HG02798 (cell line): ENCODE measurements at regions not wholly inside any gene's neighbourhood (a gene's known extent, or its start where the extent isn't known, plus 50 kb on each side); places are given as distances from the start of the nearest gene placed in this dataset.
"Not testable (repeated sequence)": the region's sequence is repeated elsewhere in the genome, so short reads cannot be mapped to it uniquely, and the experiment has no call there.

Source experiments
- ATAC-seq: cut with Tn5 transposase; IDR thresholded peaks from one replicate; pipeline ENCODE4 v1.9.1; 2021; ENCODE audit warnings: mild to moderate bottlenecking; ENCODE audit not compliant: unreplicated experiment, poor library complexity

DNA sequence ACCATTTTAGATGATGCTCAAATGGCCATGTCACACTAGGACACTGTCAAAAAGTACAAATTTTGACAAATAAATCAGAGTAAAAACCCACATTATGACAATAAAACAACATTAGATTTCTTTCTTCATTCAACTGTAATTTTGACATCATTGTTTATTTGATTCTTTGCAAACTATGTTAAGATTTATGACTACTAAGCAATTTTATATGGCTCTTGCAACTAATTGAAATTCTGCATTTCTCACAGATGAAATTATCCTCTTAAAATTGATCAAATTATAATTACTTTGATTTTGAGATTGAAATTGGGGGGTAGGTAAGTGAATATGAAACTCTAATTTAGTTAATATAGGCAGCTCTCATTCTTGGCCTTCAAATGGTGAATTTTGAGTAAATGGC lies 59.8 kb downstream of the ATOH1 start:
- ATAC-seq: no peak

- ATAC-seq: no peak
Observed at GRCh38 chr4:93888768-93889167, 60.2 kb downstream of the ATOH1 start.

DNA sequence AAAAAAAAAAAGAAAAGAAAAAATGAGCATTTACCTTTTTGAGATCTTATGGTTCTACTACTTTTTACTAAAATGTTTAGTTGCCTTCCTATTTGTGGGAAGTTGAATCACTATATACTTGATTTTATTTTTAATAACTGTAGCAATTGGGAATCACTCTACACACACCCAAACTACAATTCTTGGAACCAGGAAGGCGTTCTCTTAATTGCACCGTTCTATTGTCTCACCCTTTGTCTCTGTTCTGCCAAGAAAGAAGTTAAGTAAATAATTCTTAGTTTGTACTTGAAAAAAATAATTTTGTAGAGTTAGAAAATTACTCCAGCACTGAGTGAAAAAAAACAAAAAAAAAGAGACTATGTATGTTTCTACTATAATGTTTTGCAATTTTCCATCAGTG lies 62.7 kb downstream of the ATOH1 start:
- no peak for ATAC-seq

GRCh38 chr4:93894995-93895394 lies 66.4 kb downstream of the ATOH1 start:
- no peak for ATAC-seq

DNA sequence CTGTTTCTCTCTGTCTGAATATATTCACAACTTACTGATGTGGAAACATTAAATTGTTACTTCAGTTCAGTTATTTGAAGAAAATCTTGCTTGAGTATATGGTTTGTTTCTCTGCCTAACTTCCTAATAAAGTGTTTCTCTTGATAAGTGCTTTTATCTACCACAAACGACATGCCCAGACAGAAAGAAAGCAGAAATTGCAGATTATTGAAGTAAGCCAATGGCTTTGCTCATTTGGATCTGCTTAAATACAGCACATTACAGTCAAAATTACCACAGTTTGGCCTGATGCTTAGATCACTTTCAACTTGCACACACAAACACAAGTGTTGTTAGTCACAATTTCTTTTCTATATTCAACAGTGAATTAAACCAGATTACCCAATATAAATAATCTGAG lies 68.0 kb downstream of the ATOH1 start:
- ATAC-seq: no peak

- ATAC-seq: peak; percentile 78
Observed at GRCh38 chr4:93897559-93897958, 69.0 kb downstream of the ATOH1 start.

GRCh38 chr4:93908778-93909177 lies 80.2 kb downstream of the ATOH1 start:
- ATAC-seq: no peak

- ATAC-seq: no peak
Observed at GRCh38 chr4:93911671-93912070, 83.1 kb downstream of the ATOH1 start.

DNA sequence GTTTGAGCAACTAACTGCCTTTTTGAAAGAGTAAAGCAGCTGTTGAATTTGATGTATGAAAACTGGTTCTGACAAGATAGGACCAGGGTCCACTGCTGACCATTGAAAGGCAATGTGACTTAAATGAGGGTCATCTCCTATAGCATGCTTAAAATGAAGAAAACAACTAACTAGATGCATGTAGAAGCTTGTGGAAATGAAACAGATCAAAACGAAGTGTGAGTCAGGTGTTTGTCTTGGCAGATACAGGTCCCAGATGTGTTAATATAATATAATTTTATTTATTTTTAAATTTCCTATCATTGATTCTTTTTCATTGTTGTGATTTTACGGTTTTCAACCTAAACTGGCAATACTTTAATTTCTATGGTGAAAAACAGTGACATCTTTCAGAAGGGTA lies 83.6 kb downstream of the ATOH1 start:
- no peak for ATAC-seq

GRCh38 chr4:93918856-93919255 lies 90.3 kb downstream of the ATOH1 start:
- no peak for ATAC-seq

DNA sequence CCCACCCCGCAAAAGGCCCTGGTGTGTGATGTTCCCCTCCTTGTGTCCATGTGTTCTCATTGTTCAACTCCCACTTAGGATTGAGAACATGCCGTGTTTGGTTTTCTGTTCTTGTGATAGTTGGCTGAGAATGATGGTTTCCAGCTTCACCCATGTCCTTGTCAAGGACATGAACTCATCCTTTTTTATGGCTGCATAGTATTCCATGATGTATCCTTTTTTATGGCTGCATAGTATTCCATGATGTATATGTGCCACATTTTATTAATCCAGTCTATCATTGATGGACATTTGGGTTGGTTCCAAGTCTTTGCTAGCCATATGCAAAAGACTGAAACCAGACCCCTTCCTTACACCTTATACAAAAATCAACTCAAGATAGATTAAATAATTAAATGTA lies 95.0 kb downstream of the ATOH1 start:
- ATAC-seq: not testable (repeated sequence)

GRCh38 chr4:93947286-93947685 lies 118.7 kb downstream of the ATOH1 start:
- ATAC-seq: no peak

DNA sequence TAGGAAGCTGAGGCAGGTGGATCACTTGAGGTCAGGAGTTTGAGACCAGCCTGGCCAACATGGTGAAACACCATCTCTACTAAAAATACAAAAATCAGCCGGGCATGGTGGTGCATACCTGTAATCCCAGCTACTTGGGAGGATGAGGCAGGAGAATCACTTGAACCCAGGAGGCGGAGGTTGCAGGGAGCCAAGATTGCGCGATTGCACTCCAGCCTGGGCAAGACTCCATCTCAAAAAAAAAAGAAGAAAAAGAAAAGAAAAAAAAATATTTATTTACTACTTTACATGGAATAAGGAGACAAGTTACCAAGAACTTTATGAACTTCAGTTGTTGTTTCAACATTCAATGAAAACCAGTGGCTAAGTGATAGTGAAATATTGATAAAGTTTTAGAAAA lies 121.7 kb downstream of the ATOH1 start:
- not testable (repeated sequence) for ATAC-seq

DNA sequence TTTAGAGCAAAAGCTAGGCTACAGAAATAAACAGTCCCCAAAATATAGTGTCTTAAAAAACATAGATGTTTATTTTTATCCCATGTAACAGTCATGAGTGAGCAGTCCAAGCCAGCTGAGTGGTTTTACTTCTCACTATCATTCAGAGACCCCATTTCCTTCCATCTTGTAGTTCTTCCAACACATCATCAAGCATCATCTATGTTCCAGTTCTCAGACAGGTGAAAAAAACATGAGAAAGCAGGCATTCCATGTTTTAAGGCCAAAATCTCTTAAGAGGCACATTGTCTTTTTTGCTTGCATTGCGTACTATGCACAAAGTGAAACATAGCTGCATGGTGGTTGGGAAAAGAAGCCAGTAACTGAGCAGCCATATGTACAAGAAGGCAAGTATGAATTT lies 128.6 kb downstream of the ATOH1 start:
- ATAC-seq: no peak

- no peak for ATAC-seq
Observed at GRCh38 chr4:93960450-93960849, 131.9 kb downstream of the ATOH1 start.

- no peak for ATAC-seq
Observed at GRCh38 chr4:93960916-93961315, 132.4 kb downstream of the ATOH1 start.

DNA sequence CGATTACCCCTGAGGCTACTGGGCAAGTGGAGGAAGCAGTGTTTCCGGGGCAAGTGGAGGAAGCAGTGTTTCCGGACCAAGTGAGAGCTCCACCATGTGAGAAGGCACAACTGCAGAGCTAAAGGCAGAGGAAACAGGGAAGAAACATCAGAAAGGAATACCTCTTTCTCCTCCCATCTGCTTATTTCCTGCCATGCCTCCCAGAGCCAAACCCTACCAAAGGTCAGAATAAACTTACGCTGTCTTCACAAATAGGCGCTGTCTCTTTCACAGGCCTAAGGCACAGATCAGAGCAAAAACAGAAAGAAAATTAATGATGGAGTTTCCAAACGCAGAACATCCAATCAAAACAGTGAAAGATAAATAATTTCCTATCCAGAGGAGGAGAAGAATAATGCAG lies 153.0 kb downstream of the ATOH1 start:
- no peak for ATAC-seq

DNA sequence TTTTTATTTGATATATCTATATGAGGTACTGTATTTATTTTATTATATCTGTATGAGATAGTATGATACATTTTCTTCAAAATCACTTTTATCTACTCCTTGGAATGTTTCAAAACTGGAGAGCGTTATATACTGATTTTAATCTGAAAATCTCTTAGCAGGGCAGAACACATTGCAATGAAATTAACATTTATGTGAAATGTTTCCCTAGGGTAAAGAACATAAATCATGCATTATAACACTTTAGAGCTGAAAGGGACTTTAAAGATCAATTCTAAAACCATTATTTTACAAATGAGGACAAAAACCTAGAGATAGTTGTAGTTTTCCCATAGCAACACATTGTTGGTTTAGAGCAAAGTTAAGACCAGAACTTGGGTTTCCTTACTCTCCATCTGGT lies 153.7 kb downstream of the ATOH1 start:
- ATAC-seq: no peak

- peak; percentile 99 for ATAC-seq
Observed at GRCh38 chr4:93983140-93983539, 154.6 kb downstream of the ATOH1 start.

- ATAC-seq: peak; percentile 36
Observed at GRCh38 chr4:93994175-93994994, 165.8 kb downstream of the ATOH1 start.

- ATAC-seq: peak; percentile 93
Observed at GRCh38 chr4:93996895-93997294, 168.3 kb downstream of the ATOH1 start.

GRCh38 chr4:94000559-94000958 lies 172.0 kb downstream of the ATOH1 start:
- no peak for ATAC-seq
